ENCODE measurements at regions not wholly inside any gene's neighbourhood (a gene's known extent, or its start where the extent isn't known, plus 50 kb on each side); places are given as distances from the start of the nearest gene placed in this dataset.

DNA sequence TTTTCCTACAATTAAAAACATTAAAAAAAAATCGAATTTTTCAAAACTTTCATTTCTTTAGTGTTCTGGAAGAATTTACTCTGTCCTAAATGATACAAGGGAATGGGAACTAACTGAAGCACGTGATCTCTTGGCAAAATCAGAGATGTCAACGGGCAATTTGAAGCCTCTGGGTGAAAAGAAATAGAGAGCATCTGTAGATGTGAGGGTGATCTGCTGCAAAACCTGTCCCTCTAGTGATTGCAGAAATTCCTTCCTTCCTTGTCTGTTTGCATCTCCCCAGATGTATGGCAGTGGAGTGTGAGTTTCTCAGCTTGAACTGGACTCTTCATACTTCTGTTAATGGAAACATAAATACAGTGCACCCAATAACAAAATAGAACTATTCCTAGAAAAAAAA is 100.5 kb upstream of the S1PR1 start:
- H3K4me1 ChIP-seq (ENCODE audit: low read length): peaks cover 5% of the 10 kb centered on the region
- no peak overlapping the region for H3K9ac ChIP-seq (ENCODE audit: low read length)
- H3K4me2 ChIP-seq (ENCODE audit: low read length): no peak overlapping the region
- H3K27me3 ChIP-seq (ENCODE audit: low read depth, low read length): peaks cover 26% of the 10 kb centered on the region; the same call in 1 of the 2 replicates
- H3K27ac ChIP-seq (ENCODE audit: low read length): no peak overlapping the region
- no peak for TF ChIP-seq EZH2phosphoT487 (IDR thresholded peaks at IDR 0.05; ENCODE audit: low read depth)
- TF ChIP-seq CTCF (IDR thresholded peaks at IDR 0.05; ENCODE audit: low read depth, low read length): no peak
- H3K79me2 ChIP-seq (ENCODE audit: low read length): no peaks in the 10 kb centered on the region
- no peaks in the 10 kb centered on the region for H3K9me3 ChIP-seq (ENCODE audit: insufficient read depth, low read length)
- no peaks in the 10 kb centered on the region for H3K36me3 ChIP-seq (replicated peaks; ENCODE audit: low read depth, low read length)
- H2AFZ ChIP-seq (ENCODE audit: low read depth, low read length): no peak overlapping the region
- no peak overlapping the region for H3K4me3 ChIP-seq (ENCODE audit: low read length)
- no peaks in the 10 kb centered on the region for H4K20me1 ChIP-seq (ENCODE audit: insufficient read depth, low read length)

DNA sequence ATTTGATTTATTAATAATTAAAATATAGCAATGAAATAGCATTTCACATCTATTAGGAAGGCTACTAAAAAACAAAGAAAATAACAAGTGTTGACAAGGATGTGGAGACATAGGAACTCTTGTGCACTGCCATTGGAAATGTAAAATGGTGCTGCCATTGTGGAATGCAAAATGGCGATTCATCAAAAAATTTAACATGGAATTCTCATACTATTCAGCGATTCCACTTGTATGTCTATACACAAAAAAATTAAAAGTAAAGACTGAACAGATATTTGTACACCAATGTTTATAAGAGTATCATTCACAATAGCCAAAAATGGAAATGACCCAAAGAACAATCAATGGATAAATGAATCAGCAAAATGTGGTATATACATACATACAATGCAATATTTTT is 101.3 kb upstream of the S1PR1 start:
- no peaks in the 10 kb centered on the region for H3K79me2 ChIP-seq (ENCODE audit: low read length)
- no peak overlapping the region for H3K4me2 ChIP-seq (ENCODE audit: low read length)
- H3K27ac ChIP-seq (ENCODE audit: low read length): no peak overlapping the region
- H2AFZ ChIP-seq (ENCODE audit: low read depth, low read length): no peak overlapping the region
- TF ChIP-seq CTCF (IDR thresholded peaks at IDR 0.05; ENCODE audit: low read depth, low read length) (no peak), EZH2phosphoT487 (IDR thresholded peaks at IDR 0.05; ENCODE audit: low read depth) (no peak)
- H3K9me3 ChIP-seq (ENCODE audit: insufficient read depth, low read length): no peaks in the 10 kb centered on the region
- no peak overlapping the region for H3K9ac ChIP-seq (ENCODE audit: low read length)
- peaks cover 5% of the 10 kb centered on the region for H3K4me1 ChIP-seq (ENCODE audit: low read length)
- H3K4me3 ChIP-seq (ENCODE audit: low read length): no peak overlapping the region
- H3K27me3 ChIP-seq (ENCODE audit: low read depth, low read length): peaks cover 28% of the 10 kb centered on the region; the same call in 1 of the 2 replicates
- H4K20me1 ChIP-seq (ENCODE audit: insufficient read depth, low read length): no peaks in the 10 kb centered on the region
- H3K36me3 ChIP-seq (replicated peaks; ENCODE audit: low read depth, low read length): no peaks in the 10 kb centered on the region

- no peak overlapping the region for H2AFZ ChIP-seq (ENCODE audit: low read depth, low read length)
- H3K36me3 ChIP-seq (replicated peaks; ENCODE audit: low read depth, low read length): no peaks in the 10 kb centered on the region
- no peaks in the 10 kb centered on the region for H3K79me2 ChIP-seq (ENCODE audit: low read length)
- no peak overlapping the region for H3K4me2 ChIP-seq (ENCODE audit: low read length)
- H3K4me3 ChIP-seq (ENCODE audit: low read length): no peak overlapping the region
- H3K27me3 ChIP-seq (ENCODE audit: low read depth, low read length): peaks cover 11% of the 10 kb centered on the region; the same call in 1 of the 2 replicates
- no peaks in the 10 kb centered on the region for H4K20me1 ChIP-seq (ENCODE audit: insufficient read depth, low read length)
- H3K9me3 ChIP-seq (ENCODE audit: insufficient read depth, low read length): no peaks in the 10 kb centered on the region
- no peak overlapping the region for H3K9ac ChIP-seq (ENCODE audit: low read length)
- H3K27ac ChIP-seq (ENCODE audit: low read length): no peak overlapping the region
- H3K4me1 ChIP-seq (ENCODE audit: low read length): peaks cover 15% of the 10 kb centered on the region
- no peak for TF ChIP-seq EZH2phosphoT487 (IDR thresholded peaks at IDR 0.05; ENCODE audit: low read depth)
- no peak for TF ChIP-seq CTCF (IDR thresholded peaks at IDR 0.05; ENCODE audit: low read depth, low read length)
Observed at GRCh38 chr1:101131239-101131843, 105.5 kb upstream of the S1PR1 start.

DNA sequence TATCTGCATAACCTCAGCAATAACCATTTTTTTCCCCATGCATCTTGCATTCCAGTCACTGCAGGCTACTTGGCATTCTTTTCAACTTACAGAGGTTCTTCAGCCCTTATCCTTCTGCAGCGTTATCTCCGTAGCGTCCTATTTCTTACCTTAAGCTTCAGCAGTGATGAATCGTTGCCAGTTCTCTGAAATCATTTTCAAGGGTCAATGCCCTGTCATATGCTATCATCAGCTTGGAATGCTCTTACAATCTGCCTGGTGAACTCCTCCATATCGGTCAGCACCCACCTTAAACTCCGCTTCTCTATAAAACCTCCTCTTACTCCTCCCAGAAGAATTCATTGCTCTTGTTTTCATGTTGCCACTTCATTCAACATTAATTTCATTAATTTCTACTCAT is 105.1 kb upstream of the DPH5 start:
- no peaks in the 10 kb centered on the region for H4K20me1 ChIP-seq (ENCODE audit: insufficient read depth, low read length)
- no peaks in the 10 kb centered on the region for H3K79me2 ChIP-seq (ENCODE audit: low read length)
- H3K4me3 ChIP-seq (ENCODE audit: low read length): no peak overlapping the region
- no peak overlapping the region for H2AFZ ChIP-seq (ENCODE audit: low read depth, low read length)
- no peak for TF ChIP-seq EZH2phosphoT487 (IDR thresholded peaks at IDR 0.05; ENCODE audit: low read depth)
- no peak for TF ChIP-seq CTCF (IDR thresholded peaks at IDR 0.05; ENCODE audit: low read depth, low read length)
- no peak overlapping the region for H3K27ac ChIP-seq (ENCODE audit: low read length)
- H3K4me2 ChIP-seq (ENCODE audit: low read length): no peak overlapping the region
- H3K9me3 ChIP-seq (ENCODE audit: insufficient read depth, low read length): no peaks in the 10 kb centered on the region
- H3K27me3 ChIP-seq (ENCODE audit: low read depth, low read length): peaks cover 11% of the 10 kb centered on the region; the same call in 1 of the 2 replicates
- no peaks in the 10 kb centered on the region for H3K36me3 ChIP-seq (replicated peaks; ENCODE audit: low read depth, low read length)
- H3K9ac ChIP-seq (ENCODE audit: low read length): no peak overlapping the region
- peaks cover 14% of the 10 kb centered on the region for H3K4me1 ChIP-seq (ENCODE audit: low read length)
